ENCODE measurements at regions not wholly inside any gene's neighbourhood (a gene's known extent, or its start where the extent isn't known, plus 50 kb on each side); places are given as distances from the start of the nearest gene placed in this dataset.

GRCh38 chr1:187759825-187760333 is 931.1 kb downstream of the PLA2G4A start:
- ATAC-seq (no peak), DNase-seq (no peak)
- Histone ChIP-seq H3K36me3 (no peaks in the 10 kb centered on the region), H3K9me3 (no peaks in the 10 kb centered on the region), H3K27me3 (no peaks in the 10 kb centered on the region), H3K27ac (no peak overlapping the region), H3K4me1 (no peaks in the 10 kb centered on the region), H3K4me3 (no peak overlapping the region)
- intact Hi-C loops (cut with DNase I): no loop called here
- TF ChIP-seq POLR2A (IDR thresholded peaks at IDR 0.05) (no peak), CTCF (IDR thresholded peaks at IDR 0.05) (no peak)

- Histone ChIP-seq H3K36me3 (no peaks in the 10 kb centered on the region), H3K9me3 (no peaks in the 10 kb centered on the region), H3K4me3 (no peak overlapping the region), H3K4me1 (no peaks in the 10 kb centered on the region), H3K27me3 (no peaks in the 10 kb centered on the region), H3K27ac (no peak overlapping the region)
- intact Hi-C loops (cut with DNase I): no loop called here
- TF ChIP-seq CTCF (IDR thresholded peaks at IDR 0.05): no peak
- TF ChIP-seq POLR2A (IDR thresholded peaks at IDR 0.05): no peak
- DNase-seq (no peak), ATAC-seq (no peak)
- 48% methylated on average over 5 of the region's 5 CpGs for WGBS (ENCODE audit: insufficient coverage, low coverage, low lambda C conversion rate, missing lambda C conversion rate)
Measured at GRCh38 chr1:187762118-187762517, 933.4 kb downstream of the PLA2G4A start.

GRCh38 chr1:187763465-187763864 is 934.7 kb downstream of the PLA2G4A start:
- no peak overlapping the region for H3K27ac ChIP-seq
- no peaks in the 10 kb centered on the region for H3K36me3 ChIP-seq
- ATAC-seq (no peak), DNase-seq (no peak)
- H3K4me1 ChIP-seq: no peaks in the 10 kb centered on the region
- TF ChIP-seq POLR2A (IDR thresholded peaks at IDR 0.05): no peak
- TF ChIP-seq CTCF (IDR thresholded peaks at IDR 0.05): no peak
- H3K4me3 ChIP-seq: no peak overlapping the region
- no peaks in the 10 kb centered on the region for H3K9me3 ChIP-seq
- no peaks in the 10 kb centered on the region for H3K27me3 ChIP-seq
- intact Hi-C loops (cut with DNase I): no loop called here

GRCh38 chr1:187763976-187764375 is 935.2 kb downstream of the PLA2G4A start:
- no peaks in the 10 kb centered on the region for H3K27me3 ChIP-seq
- no peak overlapping the region for H3K4me3 ChIP-seq
- H3K9me3 ChIP-seq: no peaks in the 10 kb centered on the region
- intact Hi-C loops (cut with DNase I): no loop called here
- 69% methylated on average over 4 of the region's 4 CpGs for WGBS (ENCODE audit: insufficient coverage, low coverage, low lambda C conversion rate, missing lambda C conversion rate)
- DNase-seq: no peak
- H3K27ac ChIP-seq: no peak overlapping the region
- ATAC-seq: no peak
- H3K4me1 ChIP-seq: no peaks in the 10 kb centered on the region
- H3K36me3 ChIP-seq: no peaks in the 10 kb centered on the region
- TF ChIP-seq POLR2A (IDR thresholded peaks at IDR 0.05) (no peak), CTCF (IDR thresholded peaks at IDR 0.05) (no peak)

GRCh38 chr1:187771396-187771795 is 942.6 kb downstream of the PLA2G4A start:
- Histone ChIP-seq H3K4me1 (no peaks in the 10 kb centered on the region), H3K27ac (no peak overlapping the region), H3K27me3 (no peaks in the 10 kb centered on the region), H3K9me3 (no peaks in the 10 kb centered on the region), H3K36me3 (no peaks in the 10 kb centered on the region), H3K4me3 (no peak overlapping the region)
- TF ChIP-seq CTCF (IDR thresholded peaks at IDR 0.05): no peak
- TF ChIP-seq POLR2A (IDR thresholded peaks at IDR 0.05): no peak
- intact Hi-C loops (cut with DNase I): no loop called here
- no peak for DNase-seq
- WGBS (ENCODE audit: insufficient coverage, low coverage, low lambda C conversion rate, missing lambda C conversion rate): 41% methylated on average over 2 of the region's 2 CpGs
- ATAC-seq: no peak

Data from right lobe of liver (tissue), 6 donors.